GM12878 (cell line): ENCODE measurements at regions not wholly inside any gene's neighbourhood (a gene's known extent, or its start where the extent isn't known, plus 50 kb on each side); places are given as distances from the start of the nearest gene placed in this dataset.

Source experiments
- ATAC-seq: fragments of 200-7000 bp; cut with Tn5 transposase; 3 replicates; pipeline ENCODE4 v1.9.1; 2020; ENCODE audit warnings: mild to moderate bottlenecking, moderate library complexity
- BruUV-seq: library from RNA; stranded (reverse); fragments of 400-500 nt; replicated peaks from 2 replicates; lab custom pipeline; 2021; lab: Mats Ljungman, UMichigan
- CTCF ChIA-PET: fragments of 300-600 bp; sonication (Branson Sonifier 250); formaldehyde crosslinking; extraction: SDS; loops from one replicate; lab custom pipeline; 2021; ENCODE audit warnings: inconsistent platforms; lab: Yijun Ruan, JAX
- POLR2A ChIA-PET: fragments of 350-600 bp; formaldehyde crosslinking; extraction: SDS; loops from one replicate; lab custom pipeline; 2021; ENCODE audit warnings: inconsistent platforms; lab: Charles Lee
- RAD21 ChIA-PET: fragments of 300-600 bp; sonication (Branson Sonifier 250); formaldehyde crosslinking; loops from one replicate; lab custom pipeline; 2023; ENCODE audit warnings: antibody characterized with exemption; ENCODE audit not compliant: unreplicated experiment; lab: Charles Lee
- SMC1A ChIA-PET: fragments of 300-600 bp; sonication (Branson Sonifier 250); formaldehyde crosslinking; loops from one replicate; lab custom pipeline; 2023; ENCODE audit not compliant: unreplicated experiment, uncharacterized antibody; lab: Charles Lee
- DNase-seq: peaks from one replicate; pipeline ENCODE4 v3.0.0-alpha.2; 2011; ENCODE audit warnings: low read depth, low spot score
- FAIRE-seq: peaks from 3 replicates; lab custom pipeline; 2011; peaks lifted over from hg19 to GRCh38; lab: Jason Lieb, UNC
- H2AFZ ChIP-seq: 2 replicates; pipeline ENCODE4 v1.6.0; 2011; ENCODE audit warnings: low read depth, low read length, control low read depth; ENCODE audit not compliant: control insufficient read depth
- H3K27ac ChIP-seq: 2 replicates; pipeline ENCODE4 v1.5.1; 2011; ENCODE audit warnings: control low read depth; ENCODE audit not compliant: control insufficient read depth, insufficient read depth
- H3K27me3 ChIP-seq, 2 experiments: replicated peaks in 1 of 2; 2 replicates each; pipeline versions ENCODE4 v1.6.0 to v1.6.1; 2011; ENCODE audit warnings: low read length in 1 of 2; ENCODE audit not compliant: control insufficient read depth in 2 of 2, insufficient read depth in 2 of 2
- H3K36me3 ChIP-seq, 2 experiments: 2 replicates each; pipeline ENCODE4 v1.5.1; 2011; ENCODE audit warnings: low read length in 1 of 2; ENCODE audit not compliant: control insufficient read depth in 2 of 2, insufficient read depth in 2 of 2
- H3K4me1 ChIP-seq: 2 replicates; pipeline ENCODE4 v1.6.1; 2011; ENCODE audit warnings: mild to moderate bottlenecking, low read length, moderate library complexity, mixed read lengths; ENCODE audit not compliant: control insufficient read depth, insufficient read depth
- H3K4me2 ChIP-seq: 2 replicates; pipeline ENCODE4 v1.6.0; 2011; ENCODE audit warnings: control low read depth; ENCODE audit not compliant: control insufficient read depth, insufficient read depth
- H3K4me3 ChIP-seq: fragments of 200-600 bp; sonication (generic); 2 replicates; pipeline ENCODE4 v1.5.1; 2016
- H3K79me2 ChIP-seq: 2 replicates; pipeline ENCODE4 v1.6.0; 2011; ENCODE audit warnings: low read length; ENCODE audit not compliant: control insufficient read depth, insufficient read depth
- H3K9ac ChIP-seq: 2 replicates; pipeline ENCODE4 v1.8.0; 2011; ENCODE audit warnings: low read length, control low read depth, mixed read lengths; ENCODE audit not compliant: control insufficient read depth, insufficient read depth
- H3K9me3 ChIP-seq: replicated peaks from 3 replicates; pipeline ENCODE4 v1.5.1; 2011; ENCODE audit warnings: mild to moderate bottlenecking, low read length; ENCODE audit not compliant: control insufficient read depth, insufficient read depth
- H4K20me1 ChIP-seq: 2 replicates; pipeline ENCODE4 v1.6.0; 2011; ENCODE audit not compliant: control insufficient read depth, insufficient read depth
- BMI1 ChIP-seq: fragments of 450-650 bp; IDR thresholded peaks from 2 replicates; pipeline ENCODE4 v1.6.1; 2016; ENCODE audit warnings: mild to moderate bottlenecking, moderate library complexity, borderline replicate concordance
- HCFC1 ChIP-seq: fragments of 150-350 bp; IDR thresholded peaks from 2 replicates; pipeline ENCODE4 v1.6.1; 2014; ENCODE audit warnings: low read length
- IKZF2 ChIP-seq, 2 experiments: fragments of 450-650 bp; IDR thresholded peaks; 2 replicates each; pipeline ENCODE4 v1.6.1; 2017; ENCODE audit warnings: mild to moderate bottlenecking in 2 of 2, moderate library complexity in 2 of 2
- IRF4 ChIP-seq: IDR thresholded peaks from 2 replicates; pipeline ENCODE4 v1.6.1; 2011; ENCODE audit warnings: low read depth, low read length
- MAX ChIP-seq: IDR thresholded peaks from 2 replicates; pipeline ENCODE4 v1.6.1; 2012; ENCODE audit warnings: low read depth, low read length, improper control_type of control experiment
- NBN ChIP-seq: fragments of 450-650 bp; IDR thresholded peaks from 2 replicates; pipeline ENCODE4 v1.6.1; 2016
- PKNOX1 ChIP-seq: fragments of 450-650 bp; IDR thresholded peaks from 2 replicates; pipeline ENCODE4 v1.6.1; 2016; ENCODE audit warnings: mild to moderate bottlenecking
- RAD21 ChIP-seq: IDR thresholded peaks from 2 replicates; pipeline ENCODE4 v1.6.1; 2011; ENCODE audit warnings: mild to moderate bottlenecking, low read depth, low read length, moderate library complexity; ENCODE audit not compliant: insufficient read depth
- SIX5 ChIP-seq: IDR thresholded peaks from 2 replicates; pipeline ENCODE4 v1.6.1; 2011; ENCODE audit warnings: mild to moderate bottlenecking, low read depth, low read length, moderate library complexity; ENCODE audit not compliant: severe bottlenecking
- WRNIP1 ChIP-seq: IDR thresholded peaks from 2 replicates; pipeline ENCODE4 v1.6.1; 2011; ENCODE audit warnings: low read depth, low read length, improper control_type of control experiment, borderline replicate concordance
- ZBTB40 ChIP-seq: fragments of 450-650 bp; IDR thresholded peaks from 2 replicates; pipeline ENCODE4 v1.6.1; 2016; ENCODE audit warnings: mild to moderate bottlenecking, moderate library complexity, borderline replicate concordance
- WGBS: methylation state at CpG from one replicate; pipeline ENCODE4 v1.1.6; 2016; ENCODE audit warnings: low lambda C conversion rate; ENCODE audit not compliant: insufficient replicate concordance, insufficient coverage; ENCODE audit errors: missing lambda C conversion rate; 5-methylcytosine and 5-hydroxymethylcytosine counted together
- in situ Hi-C: fragments of 300-500 bp; cut with MboI; formaldehyde crosslinking; loops from 9 replicates; pipeline ENCODE4 v1.14.3; 2018; ENCODE audit warnings: mixed read lengths
- intact Hi-C: fragments of 100-400 bp; cut with micrococcal nuclease; formaldehyde crosslinking; loops from one replicate; pipeline ENCODE4 v1.14.2; 2022; ENCODE audit not compliant: unreplicated experiment

- H3K36me3 ChIP-seq = no peaks in the 10 kb centered on the region
- H3K9ac ChIP-seq = no peak overlapping the region
- TF ChIP-seq IKZF2 (IDR thresholded peaks at IDR 0.05) = no peak
- no peak for TF ChIP-seq SIX5
- no peak for TF ChIP-seq HCFC1
- no peak for TF ChIP-seq ZBTB40
- TF ChIP-seq NBN = no peak
- no peak for TF ChIP-seq IRF4
- no peak for TF ChIP-seq MAX
- TF ChIP-seq PKNOX1 = no peak
- no peak for TF ChIP-seq BMI1
- TF ChIP-seq WRNIP1 = no peak
- TF ChIP-seq RAD21 = no peak
- RAD21 ChIA-PET = no interaction called here
- no peak overlapping the region for H3K27ac ChIP-seq
- H4K20me1 ChIP-seq = no peaks in the 10 kb centered on the region
- intact Hi-C loops (no loop called here), in situ Hi-C loops (no loop called here)
- no peaks in the 10 kb centered on the region for H3K27me3 ChIP-seq
- H3K79me2 ChIP-seq = no peaks in the 10 kb centered on the region
- no peak for DNase-seq
- H3K4me3 ChIP-seq = no peak overlapping the region
- POLR2A ChIA-PET = no interaction called here
- CTCF ChIA-PET = no interaction called here
- H3K4me2 ChIP-seq = no peak overlapping the region
- ATAC-seq = no peak
- no peak overlapping the region for H2AFZ ChIP-seq
- SMC1A ChIA-PET = no interaction called here
- WGBS = 80% methylated on average over 3 of the region's 3 CpGs
- H3K4me1 ChIP-seq = no peaks in the 10 kb centered on the region
- BruUV-seq = no TSS peak
- no peaks in the 10 kb centered on the region; the same call in 2 of the 3 replicates for H3K9me3 ChIP-seq
- FAIRE-seq = no peak
Observed at GRCh38 chr6:145228962-145229582, 506.2 kb downstream of the EPM2A start.
